GM23338 (cell line): ENCODE measurements at regions not wholly inside any gene's neighbourhood (a gene's known extent, or its start where the extent isn't known, plus 50 kb on each side); places are given as distances from the start of the nearest gene placed in this dataset.

Source experiments
- CREB1 ChIP-seq: fragments of 250-450 bp; sonication (Bioruptor Pico); IDR thresholded peaks from 2 replicates; pipeline ENCODE4 v1.5.0; 2020; ENCODE audit warnings: low read depth, mild to moderate bottlenecking, moderate library complexity
- EZH2 ChIP-seq: fragments of 200-600 bp; sonication (generic); IDR thresholded peaks from one replicate; pipeline ENCODE4 v1.8.0; 2017; ENCODE audit warnings: antibody characterized with exemption, mild to moderate bottlenecking, low read depth; ENCODE audit not compliant: unreplicated experiment
- EZH2phosphoT487 ChIP-seq: fragments of 200-600 bp; sonication (generic); IDR thresholded peaks from one replicate; pipeline ENCODE4 v1.8.1; 2018; ENCODE audit warnings: antibody characterized with exemption; ENCODE audit not compliant: unreplicated experiment
- JUNB ChIP-seq: IDR thresholded peaks from one replicate; pipeline ENCODE4 v1.6.1; 2016; ENCODE audit warnings: antibody characterized with exemption; ENCODE audit not compliant: unreplicated experiment
- NANOG ChIP-seq: IDR thresholded peaks from 2 replicates; pipeline ENCODE4 v1.6.1; 2016; ENCODE audit warnings: antibody characterized with exemption, borderline replicate concordance
- POLR2AphosphoS5 ChIP-seq: IDR thresholded peaks from 2 replicates; pipeline ENCODE4 v1.6.1; 2016; ENCODE audit warnings: antibody characterized with exemption, low read depth
- TF ChIP-seq, protein P1 (sequence below), 2 experiments: fragments of 200-600 bp in 1 of 2; sonication (generic) in 1 of 2; conservative IDR thresholded peaks; 2 replicates each; pipeline versions ENCODE4 v1.5.1 to v1.6.1; 2016 to 2017; ENCODE audit warnings: antibody characterized with exemption in 2 of 2, low read depth in 2 of 2, mild to moderate bottlenecking in 2 of 2, moderate library complexity in 1 of 2
- TF ChIP-seq, protein P2 (sequence below): IDR thresholded peaks from one replicate; pipeline ENCODE4 v1.6.1; 2018; ENCODE audit warnings: antibody characterized with exemption; ENCODE audit not compliant: unreplicated experiment
- TF ChIP-seq, protein P3 (sequence below): IDR thresholded peaks from 2 replicates; pipeline ENCODE4 v1.6.1; 2016; ENCODE audit warnings: antibody characterized with exemption

DNA sequence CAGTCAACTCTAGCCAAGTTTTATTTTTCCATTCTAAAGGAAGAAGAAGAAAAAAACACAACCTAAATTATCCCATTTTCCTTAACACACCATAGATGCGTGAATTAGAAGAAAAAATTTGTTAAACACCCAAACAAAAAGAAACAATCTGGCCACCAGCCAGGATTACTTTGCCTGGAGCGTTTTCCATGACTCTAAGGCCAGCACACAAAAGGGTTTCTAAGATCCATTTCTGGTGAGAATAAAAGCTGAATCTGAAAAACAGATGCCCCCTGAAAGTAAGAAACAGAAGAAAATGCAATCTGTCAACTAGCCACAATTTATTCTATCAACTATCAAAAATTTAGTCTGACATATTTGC lies 267.2 kb upstream of the SULF2 start:
- TF ChIP-seq, protein P1, sequence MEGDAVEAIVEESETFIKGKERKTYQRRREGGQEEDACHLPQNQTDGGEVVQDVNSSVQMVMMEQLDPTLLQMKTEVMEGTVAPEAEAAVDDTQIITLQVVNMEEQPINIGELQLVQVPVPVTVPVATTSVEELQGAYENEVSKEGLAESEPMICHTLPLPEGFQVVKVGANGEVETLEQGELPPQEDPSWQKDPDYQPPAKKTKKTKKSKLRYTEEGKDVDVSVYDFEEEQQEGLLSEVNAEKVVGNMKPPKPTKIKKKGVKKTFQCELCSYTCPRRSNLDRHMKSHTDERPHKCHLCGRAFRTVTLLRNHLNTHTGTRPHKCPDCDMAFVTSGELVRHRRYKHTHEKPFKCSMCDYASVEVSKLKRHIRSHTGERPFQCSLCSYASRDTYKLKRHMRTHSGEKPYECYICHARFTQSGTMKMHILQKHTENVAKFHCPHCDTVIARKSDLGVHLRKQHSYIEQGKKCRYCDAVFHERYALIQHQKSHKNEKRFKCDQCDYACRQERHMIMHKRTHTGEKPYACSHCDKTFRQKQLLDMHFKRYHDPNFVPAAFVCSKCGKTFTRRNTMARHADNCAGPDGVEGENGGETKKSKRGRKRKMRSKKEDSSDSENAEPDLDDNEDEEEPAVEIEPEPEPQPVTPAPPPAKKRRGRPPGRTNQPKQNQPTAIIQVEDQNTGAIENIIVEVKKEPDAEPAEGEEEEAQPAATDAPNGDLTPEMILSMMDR (conservative IDR thresholded peaks at IDR 0.05; ENCODE audit: low read depth in 2 of 2): no peak
- TF ChIP-seq POLR2AphosphoS5 (no peak), CREB1 (no peak), EZH2 (no peak), EZH2phosphoT487 (no peak), JUNB (no peak), NANOG (no peak)
- TF ChIP-seq, protein P2, sequence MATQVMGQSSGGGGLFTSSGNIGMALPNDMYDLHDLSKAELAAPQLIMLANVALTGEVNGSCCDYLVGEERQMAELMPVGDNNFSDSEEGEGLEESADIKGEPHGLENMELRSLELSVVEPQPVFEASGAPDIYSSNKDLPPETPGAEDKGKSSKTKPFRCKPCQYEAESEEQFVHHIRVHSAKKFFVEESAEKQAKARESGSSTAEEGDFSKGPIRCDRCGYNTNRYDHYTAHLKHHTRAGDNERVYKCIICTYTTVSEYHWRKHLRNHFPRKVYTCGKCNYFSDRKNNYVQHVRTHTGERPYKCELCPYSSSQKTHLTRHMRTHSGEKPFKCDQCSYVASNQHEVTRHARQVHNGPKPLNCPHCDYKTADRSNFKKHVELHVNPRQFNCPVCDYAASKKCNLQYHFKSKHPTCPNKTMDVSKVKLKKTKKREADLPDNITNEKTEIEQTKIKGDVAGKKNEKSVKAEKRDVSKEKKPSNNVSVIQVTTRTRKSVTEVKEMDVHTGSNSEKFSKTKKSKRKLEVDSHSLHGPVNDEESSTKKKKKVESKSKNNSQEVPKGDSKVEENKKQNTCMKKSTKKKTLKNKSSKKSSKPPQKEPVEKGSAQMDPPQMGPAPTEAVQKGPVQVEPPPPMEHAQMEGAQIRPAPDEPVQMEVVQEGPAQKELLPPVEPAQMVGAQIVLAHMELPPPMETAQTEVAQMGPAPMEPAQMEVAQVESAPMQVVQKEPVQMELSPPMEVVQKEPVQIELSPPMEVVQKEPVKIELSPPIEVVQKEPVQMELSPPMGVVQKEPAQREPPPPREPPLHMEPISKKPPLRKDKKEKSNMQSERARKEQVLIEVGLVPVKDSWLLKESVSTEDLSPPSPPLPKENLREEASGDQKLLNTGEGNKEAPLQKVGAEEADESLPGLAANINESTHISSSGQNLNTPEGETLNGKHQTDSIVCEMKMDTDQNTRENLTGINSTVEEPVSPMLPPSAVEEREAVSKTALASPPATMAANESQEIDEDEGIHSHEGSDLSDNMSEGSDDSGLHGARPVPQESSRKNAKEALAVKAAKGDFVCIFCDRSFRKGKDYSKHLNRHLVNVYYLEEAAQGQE: no peak
- TF ChIP-seq, protein P3, sequence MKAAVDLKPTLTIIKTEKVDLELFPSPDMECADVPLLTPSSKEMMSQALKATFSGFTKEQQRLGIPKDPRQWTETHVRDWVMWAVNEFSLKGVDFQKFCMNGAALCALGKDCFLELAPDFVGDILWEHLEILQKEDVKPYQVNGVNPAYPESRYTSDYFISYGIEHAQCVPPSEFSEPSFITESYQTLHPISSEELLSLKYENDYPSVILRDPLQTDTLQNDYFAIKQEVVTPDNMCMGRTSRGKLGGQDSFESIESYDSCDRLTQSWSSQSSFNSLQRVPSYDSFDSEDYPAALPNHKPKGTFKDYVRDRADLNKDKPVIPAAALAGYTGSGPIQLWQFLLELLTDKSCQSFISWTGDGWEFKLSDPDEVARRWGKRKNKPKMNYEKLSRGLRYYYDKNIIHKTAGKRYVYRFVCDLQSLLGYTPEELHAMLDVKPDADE: no peak
